Kidney tubule cell (primary cell): ENCODE measurements at regions not wholly inside any gene's neighbourhood (a gene's known extent, or its start where the extent isn't known, plus 50 kb on each side); places are given as distances from the start of the nearest gene placed in this dataset.

Experiments used
- DNase-seq: peaks from one replicate; pipeline ENCODE4 v3.0.0-alpha.2; 2018; ENCODE audit warnings: low spot score

GRCh38 chr1:98066911-98067310 is 146.1 kb upstream of the DPYD start:
- no peak for DNase-seq

- DNase-seq, result peak; percentile 49
Observed at GRCh38 chr1:98059620-98060019, 138.8 kb upstream of the DPYD start.

- peak; percentile 58 for DNase-seq
Observed at GRCh38 chr1:98058676-98059075, 137.8 kb upstream of the DPYD start.

GRCh38 chr1:98057236-98057910 is 136.5 kb upstream of the DPYD start:
- no peak for DNase-seq

GRCh38 chr1:98056781-98057180 is 135.9 kb upstream of the DPYD start:
- DNase-seq, result no peak

GRCh38 chr1:98055457-98055856 is 134.6 kb upstream of the DPYD start:
- DNase-seq, result no peak

GRCh38 chr1:98054786-98055185 is 134.0 kb upstream of the DPYD start:
- no peak for DNase-seq

- no peak for DNase-seq
Observed at GRCh38 chr1:98054367-98054701, 133.5 kb upstream of the DPYD start.

- DNase-seq, result peak; percentile 74
Observed at GRCh38 chr1:98053471-98054366, 132.9 kb upstream of the DPYD start.

- DNase-seq, result peak; percentile 69
Observed at GRCh38 chr1:98051065-98051675, 130.3 kb upstream of the DPYD start.

GRCh38 chr1:98049370-98050135 is 128.7 kb upstream of the DPYD start:
- DNase-seq, result no peak

GRCh38 chr1:98048751-98049325 is 128.0 kb upstream of the DPYD start:
- no peak for DNase-seq

GRCh38 chr1:98048244-98048643 is 127.4 kb upstream of the DPYD start:
- DNase-seq, result peak; percentile 79

- DNase-seq, result no peak
Observed at GRCh38 chr1:98047171-98047570, 126.3 kb upstream of the DPYD start.

- no peak for DNase-seq
Observed at GRCh38 chr1:98045767-98046641, 125.2 kb upstream of the DPYD start.

GRCh38 chr1:98045211-98045766 is 124.5 kb upstream of the DPYD start:
- DNase-seq, result peak; percentile 33

- DNase-seq, result no peak
Observed at GRCh38 chr1:98044766-98045165, 123.9 kb upstream of the DPYD start.

- DNase-seq, result no peak
Observed at GRCh38 chr1:98044071-98044697, 123.3 kb upstream of the DPYD start.

GRCh38 chr1:98035602-98036002 is 114.8 kb upstream of the DPYD start:
- DNase-seq, result no peak

GRCh38 chr1:98034505-98034904 is 113.7 kb upstream of the DPYD start:
- no peak for DNase-seq
